Loucy (cell line): ENCODE measurements at regions not wholly inside any gene's neighbourhood (a gene's known extent, or its start where the extent isn't known, plus 50 kb on each side); places are given as distances from the start of the nearest gene placed in this dataset.

Experiments used
- H2AFZ ChIP-seq: fragments of 200-600 bp; sonication (generic); 2 replicates; pipeline ENCODE4 v1.6.0; 2016; ENCODE audit warnings: antibody characterized with exemption, mild to moderate bottlenecking, low read length, moderate library complexity
- H3F3A ChIP-seq: fragments of 200-600 bp; 2 replicates; pipeline ENCODE4 v1.6.0; 2016; ENCODE audit warnings: antibody characterized with exemption, low read depth, mild to moderate bottlenecking
- H3K27me3 ChIP-seq: fragments of 200-600 bp; sonication (generic); 2 replicates; pipeline ENCODE4 v1.6.1; 2014; ENCODE audit warnings: low read length, mild to moderate bottlenecking; ENCODE audit not compliant: insufficient read depth, poor library complexity, severe bottlenecking
- H3K36me3 ChIP-seq: fragments of 200-600 bp; sonication (generic); 2 replicates; pipeline ENCODE4 v1.6.1; 2016; ENCODE audit warnings: low read length; ENCODE audit not compliant: insufficient read depth
- H3K4me1 ChIP-seq: fragments of 200-600 bp; sonication (generic); 2 replicates; pipeline ENCODE4 v1.5.1; 2014; ENCODE audit warnings: low read length, mild to moderate bottlenecking; ENCODE audit not compliant: insufficient read depth, poor library complexity, severe bottlenecking
- H3K4me2 ChIP-seq: fragments of 200-600 bp; sonication (generic); 2 replicates; pipeline ENCODE4 v1.6.0; 2014; ENCODE audit warnings: antibody characterized with exemption, low read length, low read depth, mild to moderate bottlenecking; ENCODE audit not compliant: poor library complexity, severe bottlenecking
- H3K4me3 ChIP-seq: fragments of 200-600 bp; sonication (generic); 2 replicates; pipeline ENCODE4 v1.5.1; 2014; ENCODE audit warnings: low read length, mild to moderate bottlenecking, mixed read lengths; ENCODE audit not compliant: poor library complexity, severe bottlenecking
- H3K79me2 ChIP-seq: fragments of 200-600 bp; sonication (generic); 2 replicates; pipeline ENCODE4 v1.6.1; 2014; ENCODE audit warnings: low read length; ENCODE audit not compliant: insufficient read depth
- H3K9ac ChIP-seq: fragments of 200-600 bp; sonication (generic); 2 replicates; pipeline ENCODE4 v1.6.0; 2014; ENCODE audit warnings: mild to moderate bottlenecking, low read depth, low read length, moderate library complexity; ENCODE audit not compliant: poor library complexity, severe bottlenecking
- H3K9me2 ChIP-seq: fragments of 200-600 bp; sonication (generic); replicated peaks from 2 replicates; pipeline ENCODE4 v1.6.1; 2016; ENCODE audit warnings: low read depth, low read length, mixed read lengths
- H3K9me3 ChIP-seq: fragments of 200-600 bp; sonication (generic); 2 replicates; pipeline ENCODE4 v1.6.1; 2014; ENCODE audit warnings: mild to moderate bottlenecking, antibody characterized with exemption, low read length, low read depth; ENCODE audit not compliant: insufficient read depth
- H4K20me1 ChIP-seq: fragments of 200-600 bp; sonication (generic); 2 replicates; pipeline ENCODE4 v1.6.0; 2014; ENCODE audit warnings: antibody characterized with exemption, low read length, mild to moderate bottlenecking; ENCODE audit not compliant: insufficient read depth, poor library complexity, severe bottlenecking
- CTCF ChIP-seq: fragments of 200-600 bp; sonication (generic); conservative IDR thresholded peaks from 2 replicates; pipeline ENCODE4 v1.5.1; 2014; ENCODE audit warnings: mild to moderate bottlenecking, antibody characterized with exemption, low read length
- EZH2phosphoT487 ChIP-seq: fragments of 200-600 bp; IDR thresholded peaks from 2 replicates; pipeline ENCODE4 v1.6.1; 2018; ENCODE audit warnings: antibody characterized with exemption, mild to moderate bottlenecking, moderate library complexity, borderline replicate concordance

GRCh38 chr7:54961391-54961790 is 57.4 kb upstream of the EGFR start:
- H3K4me3 ChIP-seq = no peak overlapping the region
- peaks cover 4% of the 10 kb centered on the region; the same call in 1 of the 2 replicates for H3K9me3 ChIP-seq

GRCh38 chr7:54963155-54963554 is 55.7 kb upstream of the EGFR start:
- Histone ChIP-seq H3K27me3 (no peaks in the 10 kb centered on the region), H3K4me1 (no peaks in the 10 kb centered on the region), H3K36me3 (no peaks in the 10 kb centered on the region), H3K9me2 (no peaks in the 10 kb centered on the region), H2AFZ (no peak overlapping the region), H3K4me2 (no peak overlapping the region), H3F3A (no peaks in the 10 kb centered on the region), H3K79me2 (no peaks in the 10 kb centered on the region), H3K9me3 (peaks cover 4% of the 10 kb centered on the region; the same call in 1 of the 2 replicates), H4K20me1 (no peaks in the 10 kb centered on the region), H3K4me3 (no peak overlapping the region), H3K9ac (no peak overlapping the region)
- no peak for TF ChIP-seq CTCF
- TF ChIP-seq EZH2phosphoT487 = no peak

More at GRCh38 chr7:54961391-54961790, 57.4 kb upstream of the EGFR start:
- Histone ChIP-seq H3F3A (no peaks in the 10 kb centered on the region), H4K20me1 (no peaks in the 10 kb centered on the region), H3K27me3 (no peaks in the 10 kb centered on the region), H3K9me2 (no peaks in the 10 kb centered on the region), H2AFZ (no peak overlapping the region), H3K9ac (no peak overlapping the region), H3K4me1 (no peaks in the 10 kb centered on the region), H3K36me3 (no peaks in the 10 kb centered on the region), H3K4me2 (no peak overlapping the region), H3K79me2 (no peaks in the 10 kb centered on the region)
- TF ChIP-seq CTCF = no peak
- TF ChIP-seq EZH2phosphoT487 = no peak

- Histone ChIP-seq H2AFZ (no peak overlapping the region), H3K4me3 (no peak overlapping the region), H3K9me2 (no peaks in the 10 kb centered on the region), H3K27me3 (no peaks in the 10 kb centered on the region), H3F3A (no peaks in the 10 kb centered on the region), H3K4me1 (no peaks in the 10 kb centered on the region), H3K9me3 (no peaks in the 10 kb centered on the region; the same call in 1 of the 2 replicates), H3K9ac (no peak overlapping the region), H3K4me2 (no peak overlapping the region), H3K79me2 (no peaks in the 10 kb centered on the region), H3K36me3 (no peaks in the 10 kb centered on the region), H4K20me1 (no peaks in the 10 kb centered on the region)
- no peak for TF ChIP-seq CTCF
- TF ChIP-seq EZH2phosphoT487 = no peak
Observed at GRCh38 chr7:54964136-54964535, 54.7 kb upstream of the EGFR start.
